ENCODE measurements at regions not wholly inside any gene's neighbourhood (a gene's known extent, or its start where the extent isn't known, plus 50 kb on each side); places are given as distances from the start of the nearest gene placed in this dataset.
"Not testable (repeated sequence)": the region's sequence is repeated elsewhere in the genome, so short reads cannot be mapped to it uniquely, and the experiment has no call there.

GRCh38 chr7:125445836-125446235 lies 516.2 kb upstream of the POT1 start:
- no peak for DNase-seq

GRCh38 chr7:125444864-125445263 lies 515.2 kb upstream of the POT1 start:
- DNase-seq: no peak

- DNase-seq: no peak
These were observed 506.6 kb upstream of the POT1 start for GRCh38 chr7:125436220-125436619.

- DNase-seq: no peak
These were observed 501.7 kb upstream of the POT1 start for GRCh38 chr7:125431349-125431748.

- DNase-seq: no peak
These were observed 500.4 kb upstream of the POT1 start for GRCh38 chr7:125430013-125430412.

- no peak for DNase-seq
These were observed 498.1 kb upstream of the POT1 start for GRCh38 chr7:125427676-125428075.

GRCh38 chr7:125425506-125425905 lies 495.9 kb upstream of the POT1 start:
- no peak for DNase-seq

GRCh38 chr7:125424721-125425120 lies 495.1 kb upstream of the POT1 start:
- no peak for DNase-seq

- DNase-seq: peak; percentile 1 to 4
These were observed 494.0 kb upstream of the POT1 start for GRCh38 chr7:125423458-125424155.

GRCh38 chr7:125421407-125421806 lies 491.8 kb upstream of the POT1 start:
- not testable (repeated sequence) for DNase-seq

GRCh38 chr7:125412890-125413665 lies 483.5 kb upstream of the POT1 start:
- no peak for DNase-seq

GRCh38 chr7:125409921-125410320 lies 480.3 kb upstream of the POT1 start:
- no peak for DNase-seq

- no peak for DNase-seq
These were observed 476.5 kb upstream of the POT1 start for GRCh38 chr7:125406111-125406510.

- DNase-seq: no peak
These were observed 469.8 kb upstream of the POT1 start for GRCh38 chr7:125399408-125399807.

GRCh38 chr7:125396466-125397151 lies 467.0 kb upstream of the POT1 start:
- no peak for DNase-seq

- DNase-seq: no peak
These were observed 462.3 kb upstream of the POT1 start for GRCh38 chr7:125391921-125392320.

GRCh38 chr7:125390981-125391380 lies 461.4 kb upstream of the POT1 start:
- no peak for DNase-seq

- DNase-seq: no peak
These were observed 456.6 kb upstream of the POT1 start for GRCh38 chr7:125386211-125386610.

- no peak for DNase-seq
These were observed 453.7 kb upstream of the POT1 start for GRCh38 chr7:125383324-125383723.

GRCh38 chr7:125382401-125382800 lies 452.8 kb upstream of the POT1 start:
- DNase-seq: no peak

- DNase-seq: no peak
These were observed 446.3 kb upstream of the POT1 start for GRCh38 chr7:125375942-125376341.

GRCh38 chr7:125370502-125370901 lies 440.9 kb upstream of the POT1 start:
- no peak for DNase-seq

GRCh38 chr7:125363873-125364272 lies 434.2 kb upstream of the POT1 start:
- DNase-seq: no peak
